H1 (cell line): ENCODE measurements at regions not wholly inside any gene's neighbourhood (a gene's known extent, or its start where the extent isn't known, plus 50 kb on each side); places are given as distances from the start of the nearest gene placed in this dataset.

Experiments used
- CTCF ChIA-PET: fragments of 300-600 bp; sonication (Branson Sonifier 250); formaldehyde crosslinking; loops from one replicate; lab custom pipeline; 2021; ENCODE audit not compliant: partially characterized antibody; lab: Charles Lee
- POLR2A ChIA-PET: fragments of 300-600 bp; sonication (Branson Sonifier 250); formaldehyde crosslinking; loops from one replicate; lab custom pipeline; 2021; ENCODE audit warnings: inconsistent platforms; ENCODE audit not compliant: partially characterized antibody; lab: Charles Lee
- DNase-seq, 2 experiments: peaks; one replicate each; pipeline versions ENCODE4 v3.0.0 to v3.0.0-alpha.2; 2010 to 2022; ENCODE audit warnings: low spot score in 2 of 2, low read depth in 1 of 2, mixed read lengths in 1 of 2
- FAIRE-seq: peaks from 2 replicates; lab custom pipeline; 2011; peaks lifted over from hg19 to GRCh38; lab: Jason Lieb, UNC
- H2AFZ ChIP-seq: 2 replicates; pipeline ENCODE4 v1.8.1; 2012; ENCODE audit warnings: low read length, inconsistent platforms
- H2AK5ac ChIP-seq: 2 replicates; pipeline ENCODE4 v1.6.1; 2013; ENCODE audit warnings: low read depth, low read length
- H2BK120ac ChIP-seq: replicated peaks from 2 replicates; pipeline ENCODE3; 2013; ENCODE audit warnings: low read depth, low read length, inconsistent platforms
- H2BK12ac ChIP-seq: 2 replicates; pipeline ENCODE4 v1.6.1; 2013; ENCODE audit warnings: low read depth, low read length
- H2BK15ac ChIP-seq: 2 replicates; pipeline ENCODE4 v1.6.1; 2013; ENCODE audit warnings: low read length
- H2BK20ac ChIP-seq: 2 replicates; pipeline ENCODE4 v1.6.1; 2013; ENCODE audit warnings: low read length
- H2BK5ac ChIP-seq: 2 replicates; pipeline ENCODE4 v1.6.1; 2013; ENCODE audit warnings: low read depth, low read length
- H3K14ac ChIP-seq: 2 replicates; pipeline ENCODE4 v1.6.1; 2013; ENCODE audit warnings: inconsistent platforms; ENCODE audit not compliant: insufficient read length
- H3K18ac ChIP-seq: 2 replicates; pipeline ENCODE4 v1.6.1; 2013; ENCODE audit warnings: low read length; ENCODE audit errors: extremely low read depth
- H3K23ac ChIP-seq: 2 replicates; pipeline ENCODE4 v1.6.1; 2013; ENCODE audit warnings: inconsistent platforms; ENCODE audit not compliant: insufficient read length
- H3K23me2 ChIP-seq: 2 replicates; pipeline ENCODE4 v1.6.1; 2013; ENCODE audit warnings: low read depth, low read length
- H3K27ac ChIP-seq: 2 replicates; pipeline ENCODE4 v1.6.1; 2011; ENCODE audit warnings: low read depth, low read length, inconsistent platforms
- H3K27me3 ChIP-seq, 4 experiments: replicated peaks in 1 of 4; 1 replicate in 1 of 4; 2 replicates in 3 of 4; pipeline versions ENCODE4 v1.6.1 to v1.8.1; 2011 to 2013; ENCODE audit warnings: low read length in 3 of 4, mild to moderate bottlenecking in 3 of 4, inconsistent platforms in 2 of 4, mixed read lengths in 2 of 4, moderate library complexity in 1 of 4; ENCODE audit not compliant: control insufficient read depth in 3 of 4, insufficient read depth in 3 of 4; ENCODE audit errors: extremely low read depth in 1 of 4
- H3K36me3 ChIP-seq, 4 experiments: 2 replicates each; pipeline versions ENCODE4 v1.6.1 to v1.8.1; 2011 to 2013; ENCODE audit warnings: mild to moderate bottlenecking in 4 of 4, low read length in 3 of 4, moderate library complexity in 2 of 4, control low read depth in 1 of 4, inconsistent platforms in 1 of 4; ENCODE audit not compliant: insufficient read depth in 4 of 4, control insufficient read depth in 2 of 4
- H3K4ac ChIP-seq: replicated peaks from 2 replicates; pipeline ENCODE3; 2013; ENCODE audit warnings: low read length, low read depth, mixed read lengths, inconsistent platforms; ENCODE audit not compliant: insufficient read length
- H3K4me1 ChIP-seq, 4 experiments: replicated peaks in 1 of 4; 1 replicate in 1 of 4; 2 replicates in 3 of 4; pipeline versions ENCODE4 v1.6.1 to v1.8.1; 2011 to 2013; ENCODE audit warnings: low read length in 3 of 4, inconsistent platforms in 2 of 4, mixed read lengths in 1 of 4; ENCODE audit not compliant: insufficient read depth in 4 of 4, control insufficient read depth in 3 of 4
- H3K4me2 ChIP-seq, 2 experiments: 2 replicates each; pipeline versions ENCODE4 v1.6.1 to v1.8.1; 2011 to 2013; ENCODE audit warnings: low read depth in 2 of 2, low read length in 2 of 2, control low read depth in 1 of 2, inconsistent platforms in 1 of 2, mild to moderate bottlenecking in 1 of 2; ENCODE audit not compliant: insufficient read depth in 1 of 2
- H3K4me3 ChIP-seq, 4 experiments: fragments of 200-600, 300-600 bp in 1 of 4; sonication (generic), shearing (Covaris generic), sonication (Bioruptor Twin) in 1 of 4; 2 replicates each; pipeline versions ENCODE4 v1.5.1 to v1.8.1; 2011 to 2016; ENCODE audit warnings: low read length in 4 of 4, low read depth in 3 of 4, control low read depth in 2 of 4, inconsistent platforms in 2 of 4, mild to moderate bottlenecking in 2 of 4, mixed read lengths in 1 of 4, moderate library complexity in 1 of 4; ENCODE audit not compliant: insufficient read depth in 2 of 4; ENCODE audit errors: extremely low read depth in 1 of 4
- H3K56ac ChIP-seq: replicated peaks from 2 replicates; pipeline ENCODE3; 2013; ENCODE audit warnings: low read depth, mild to moderate bottlenecking, mixed read lengths, low read length, inconsistent platforms; ENCODE audit not compliant: insufficient read length
- H3K79me1 ChIP-seq: 2 replicates; pipeline ENCODE4 v1.6.1; 2013; ENCODE audit warnings: low read depth, low read length, control low read depth
- H3K79me2 ChIP-seq, 2 experiments: 2 replicates each; pipeline versions ENCODE4 v1.6.1 to v1.8.1; 2012 to 2013; ENCODE audit warnings: low read length in 2 of 2, mild to moderate bottlenecking in 2 of 2, inconsistent platforms in 1 of 2; ENCODE audit not compliant: insufficient read depth in 2 of 2, control insufficient read depth in 1 of 2
- H3K9ac ChIP-seq, 4 experiments: replicated peaks in 1 of 4; 1 replicate in 1 of 4; 2 replicates in 3 of 4; pipeline versions ENCODE4 v1.6.1 to v1.8.1; 2011 to 2013; ENCODE audit warnings: low read depth in 3 of 4, low read length in 3 of 4, control low read depth in 2 of 4, mild to moderate bottlenecking in 2 of 4, moderate library complexity in 2 of 4, inconsistent platforms in 1 of 4; ENCODE audit errors: extremely low read depth in 1 of 4
- H3K9me3 ChIP-seq, 2 experiments: 2 replicates each; pipeline versions ENCODE4 v1.6.1 to v1.8.1; 2012 to 2013; ENCODE audit warnings: mild to moderate bottlenecking in 2 of 2, moderate library complexity in 2 of 2, control low read depth in 1 of 2, inconsistent platforms in 1 of 2, low read depth in 1 of 2, low read length in 1 of 2, mixed read lengths in 1 of 2; ENCODE audit not compliant: insufficient read depth in 2 of 2
- H4K20me1 ChIP-seq, 2 experiments: replicated peaks in 1 of 2; 2 replicates each; pipeline versions ENCODE3 to v1.8.1; 2011 to 2013; ENCODE audit warnings: inconsistent platforms in 2 of 2, low read length in 2 of 2, mild to moderate bottlenecking in 1 of 2; ENCODE audit not compliant: insufficient read depth in 2 of 2, control insufficient read depth in 1 of 2
- H4K5ac ChIP-seq: 2 replicates; pipeline ENCODE4 v1.6.1; 2013; ENCODE audit warnings: low read length, low read depth, mixed read lengths, inconsistent platforms; ENCODE audit not compliant: insufficient read length
- H4K8ac ChIP-seq: 2 replicates; pipeline ENCODE4 v1.8.0; 2013; ENCODE audit warnings: mild to moderate bottlenecking, moderate library complexity, low read length, inconsistent platforms; ENCODE audit not compliant: insufficient read depth; ENCODE audit errors: extremely low read depth
- H4K91ac ChIP-seq: replicated peaks from 2 replicates; pipeline ENCODE3; 2013; ENCODE audit warnings: low read length, mixed read lengths, inconsistent platforms; ENCODE audit not compliant: insufficient read length
- CEBPB ChIP-seq: IDR thresholded peaks from 2 replicates; pipeline ENCODE4 v1.6.1; 2012; ENCODE audit warnings: low read depth, low read length
- CHD1 ChIP-seq: IDR thresholded peaks from 2 replicates; pipeline ENCODE4 v1.6.1; 2012; ENCODE audit warnings: low read depth, low read length, improper control_type of control experiment
- E2F6 ChIP-seq: IDR thresholded peaks from 2 replicates; pipeline ENCODE4 v1.6.1; 2012; ENCODE audit warnings: inconsistent platforms
- HDAC6 ChIP-seq: IDR thresholded peaks from one replicate; pipeline ENCODE4 v1.7.1; 2012; ENCODE audit warnings: low read depth, mild to moderate bottlenecking, inconsistent platforms, low read length, moderate library complexity
- KDM1A ChIP-seq: fragments of 200-600, 300-600 bp; sonication (generic); IDR thresholded peaks from 2 replicates; pipeline ENCODE4 v1.7.1; 2016; ENCODE audit warnings: mild to moderate bottlenecking, low read length, borderline replicate concordance
- MAFK ChIP-seq: IDR thresholded peaks from 2 replicates; pipeline ENCODE4 v1.6.1; 2012; ENCODE audit warnings: low read depth, mild to moderate bottlenecking, improper control_type of control experiment, low read length
- MAX ChIP-seq: IDR thresholded peaks from 2 replicates; pipeline ENCODE4 v1.6.1; 2012; ENCODE audit warnings: inconsistent platforms
- POU5F1 ChIP-seq: IDR thresholded peaks from 2 replicates; pipeline ENCODE4 v1.6.1; 2011; ENCODE audit warnings: low read depth, mild to moderate bottlenecking, low read length, moderate library complexity
- SP4 ChIP-seq: IDR thresholded peaks from 2 replicates; pipeline ENCODE4 v1.6.1; 2012; ENCODE audit warnings: low read length, inconsistent platforms
- ZNF274 ChIP-seq: IDR thresholded peaks from 2 replicates; pipeline ENCODE4 v1.7.0; 2012; ENCODE audit warnings: low read length, borderline replicate concordance; ENCODE audit errors: extremely low read depth
- WGBS, 2 experiments: shearing (Covaris generic) in 1 of 2; methylation state at CpG; one replicate each; pipeline versions ENCODE4 v1.1.6 to v1.1.7; 2013 to 2015; ENCODE audit warnings: low lambda C conversion rate in 2 of 2, mixed read lengths in 2 of 2, inconsistent platforms in 1 of 2, low coverage in 1 of 2, missing lambda C conversion rate in 1 of 2; ENCODE audit not compliant: insufficient replicate concordance in 2 of 2, insufficient coverage in 1 of 2, insufficient read length in 1 of 2; ENCODE audit errors: extremely low coverage in 1 of 2, missing lambda C conversion rate in 1 of 2; 5-methylcytosine and 5-hydroxymethylcytosine counted together

- H3K18ac ChIP-seq: no peak overlapping the region
- H3K79me2 ChIP-seq: no peaks in the 10 kb centered on the region
- no peak overlapping the region for H2AK5ac ChIP-seq
- no peak overlapping the region for H3K14ac ChIP-seq
- H4K5ac ChIP-seq: no peak overlapping the region
- H3K4me3 ChIP-seq: no peak overlapping the region
- no peak overlapping the region for H3K4ac ChIP-seq
- DNase-seq: no peak
- no peak overlapping the region for H3K9ac ChIP-seq
- H3K36me3 ChIP-seq: no peaks in the 10 kb centered on the region
- H2AFZ ChIP-seq: no peak overlapping the region
- H3K56ac ChIP-seq: no peak overlapping the region
- POLR2A ChIA-PET: no interaction called here
- H3K23me2 ChIP-seq: no peaks in the 10 kb centered on the region
- H3K23ac ChIP-seq: no peak overlapping the region
- peaks cover 0 to 2% (median 0%) of the 10 kb centered on the region in 4 experiments; a peak in 2 of 7 replicates for H3K4me1 ChIP-seq
- H2BK20ac ChIP-seq: no peak overlapping the region
- H2BK120ac ChIP-seq: no peak overlapping the region
- FAIRE-seq: no peak
- H4K8ac ChIP-seq: no peak overlapping the region
- H4K20me1 ChIP-seq: no peaks in the 10 kb centered on the region
- no peak overlapping the region for H3K27ac ChIP-seq
- TF ChIP-seq CEBPB (no peak), KDM1A (no peak), MAFK (no peak), E2F6 (no peak), MAX (no peak), SP4 (no peak), CHD1 (no peak), ZNF274 (no peak), POU5F1 (no peak), HDAC6 (no peak)
- H3K79me1 ChIP-seq: no peaks in the 10 kb centered on the region
- no peak overlapping the region for H2BK15ac ChIP-seq
- CTCF ChIA-PET: no interaction called here
- H3K27me3 ChIP-seq: no peaks in the 10 kb centered on the region; a peak in 1 of 7 replicates
- no peaks in the 10 kb centered on the region for H3K9me3 ChIP-seq
- no peak overlapping the region for H2BK12ac ChIP-seq
- no peak overlapping the region for H3K4me2 ChIP-seq
- H4K91ac ChIP-seq: no peak overlapping the region
- no peak overlapping the region for H2BK5ac ChIP-seq
- WGBS, 2 experiments: 74% methylated on average over 1 of the region's 1 CpG; no CpG with 5 or more reads in 1 of the 2 experiments
Measured at GRCh38 chr7:38017320-38017719, 96.9 kb downstream of the EPDR1 start.
